Endothelial cell of umbilical vein (primary cell): ENCODE measurements at regions not wholly inside any gene's neighbourhood (a gene's known extent, or its start where the extent isn't known, plus 50 kb on each side); places are given as distances from the start of the nearest gene placed in this dataset.
"Not testable (repeated sequence)": the region's sequence is repeated elsewhere in the genome, so short reads cannot be mapped to it uniquely, and the experiment has no call there.

Experiments used
- BruUV-seq: library from RNA; stranded (reverse); fragments of 400-500 nt; replicated peaks from 2 replicates; lab custom pipeline; 2021; lab: Mats Ljungman, UMichigan
- CTCF ChIA-PET: fragments of 300-600, 350-600 bp; sonication (Branson Sonifier 250); formaldehyde crosslinking; loops from one replicate; lab custom pipeline; 2021; ENCODE audit warnings: antibody characterized with exemption, inconsistent platforms; lab: Charles Lee
- POLR2A ChIA-PET: fragments of 300-600, 350-600 bp; sonication (Branson Sonifier 250); formaldehyde crosslinking; loops from one replicate; lab custom pipeline; 2021; ENCODE audit warnings: antibody characterized with exemption, inconsistent platforms; lab: Charles Lee
- DNase-seq: peaks from one replicate; pipeline ENCODE4 v3.0.0-alpha.2; 2011; ENCODE audit warnings: low read depth, low spot score
- FAIRE-seq: peaks from 2 replicates; lab custom pipeline; 2011; peaks lifted over from hg19 to GRCh38; lab: Jason Lieb, UNC
- H2AFZ ChIP-seq: 2 replicates; pipeline ENCODE4 v1.6.0; 2012; ENCODE audit warnings: low read depth, low read length, control low read depth, inconsistent platforms
- H3K27ac ChIP-seq: 2 replicates; pipeline ENCODE4 v1.5.1; 2011; ENCODE audit warnings: low read depth, mild to moderate bottlenecking, control low read depth, low read length, moderate library complexity; ENCODE audit not compliant: insufficient read depth
- H3K27me3 ChIP-seq, 2 experiments: 2 replicates each; pipeline versions ENCODE4 v1.6.0 to v1.6.1; 2011; ENCODE audit warnings: low read length in 2 of 2, mixed read lengths in 1 of 2; ENCODE audit not compliant: control insufficient read depth in 2 of 2, insufficient read depth in 2 of 2
- H3K36me3 ChIP-seq, 2 experiments: 2 replicates in 1 of 2; 3 replicates in 1 of 2; pipeline ENCODE4 v1.5.1; 2011; ENCODE audit warnings: low read length in 2 of 2, mild to moderate bottlenecking in 1 of 2, moderate library complexity in 1 of 2; ENCODE audit not compliant: control insufficient read depth in 2 of 2, insufficient read depth in 2 of 2; ENCODE audit errors: extremely low read depth in 1 of 2
- H3K4me1 ChIP-seq: 3 replicates; pipeline ENCODE4 v1.5.1; 2011; ENCODE audit warnings: mild to moderate bottlenecking, low read length; ENCODE audit not compliant: control insufficient read depth, insufficient read depth; ENCODE audit errors: extremely low read depth
- H3K4me2 ChIP-seq: 2 replicates; pipeline ENCODE4 v1.6.1; 2011; ENCODE audit warnings: low read length, control low read depth, mixed read lengths; ENCODE audit not compliant: insufficient read depth
- H3K4me3 ChIP-seq, 3 experiments: fragments of 200-600 bp in 1 of 3; sonication (generic), shearing (Covaris generic) in 1 of 3; replicated peaks in 1 of 3; 2 replicates each; pipeline ENCODE4 v1.5.1; 2011 to 2016; ENCODE audit warnings: control low read depth in 3 of 3, low read length in 3 of 3, mild to moderate bottlenecking in 2 of 3, inconsistent platforms in 1 of 3, low read depth in 1 of 3, moderate library complexity in 1 of 3; ENCODE audit not compliant: insufficient read depth in 1 of 3
- H3K79me2 ChIP-seq: 2 replicates; pipeline ENCODE4 v1.6.0; 2012; ENCODE audit warnings: low read length, inconsistent platforms; ENCODE audit not compliant: control insufficient read depth, insufficient read depth
- H3K9ac ChIP-seq: replicated peaks from 2 replicates; pipeline ENCODE3; 2011; ENCODE audit warnings: low read length, control low read depth; ENCODE audit not compliant: insufficient read depth; ENCODE audit errors: extremely low read depth
- H3K9me1 ChIP-seq: replicated peaks from 3 replicates; pipeline ENCODE4 v1.6.0; 2011; ENCODE audit warnings: mild to moderate bottlenecking, low read length; ENCODE audit not compliant: control insufficient read depth, insufficient read depth; ENCODE audit errors: extremely low read depth
- H3K9me3 ChIP-seq: replicated peaks from 2 replicates; pipeline ENCODE4 v1.5.1; 2012; ENCODE audit warnings: low read length, inconsistent platforms; ENCODE audit not compliant: control insufficient read depth, insufficient read depth
- H4K20me1 ChIP-seq: replicated peaks from 2 replicates; pipeline ENCODE3; 2011; ENCODE audit warnings: mild to moderate bottlenecking, low read length; ENCODE audit not compliant: control insufficient read depth, insufficient read depth; ENCODE audit errors: extremely low read depth
- EZH2 ChIP-seq: IDR thresholded peaks from 2 replicates; pipeline ENCODE4 v1.6.1; 2012; ENCODE audit warnings: borderline replicate concordance, low read depth, mild to moderate bottlenecking, moderate library complexity, low read length, inconsistent platforms; ENCODE audit not compliant: severe bottlenecking
- FOS ChIP-seq: IDR thresholded peaks from 2 replicates; pipeline ENCODE4 v1.6.1; 2011; ENCODE audit warnings: mild to moderate bottlenecking, low read length, moderate library complexity, borderline replicate concordance; ENCODE audit not compliant: insufficient read depth
- GATA2 ChIP-seq: IDR thresholded peaks from 2 replicates; pipeline ENCODE4 v1.7.0; 2011; ENCODE audit warnings: low read depth, mild to moderate bottlenecking, moderate library complexity, mixed read lengths, low read length; ENCODE audit not compliant: insufficient read length, insufficient read depth
- JUN ChIP-seq: IDR thresholded peaks from 2 replicates; pipeline ENCODE4 v1.6.1; 2011; ENCODE audit warnings: borderline replicate concordance, low read depth; ENCODE audit not compliant: insufficient read length, insufficient read depth
- MAX ChIP-seq: IDR thresholded peaks from 2 replicates; pipeline ENCODE4 v1.6.1; 2011; ENCODE audit not compliant: insufficient read depth, insufficient read length
- MYC ChIP-seq: IDR thresholded peaks from one replicate; pipeline ENCODE4 v1.6.1; 2011; ENCODE audit warnings: mild to moderate bottlenecking, low read depth, low read length
- POLR2A ChIP-seq: IDR thresholded peaks from 2 replicates; pipeline ENCODE4 v1.6.1; 2012; ENCODE audit warnings: low read depth, mild to moderate bottlenecking, control low read depth, low read length
- POLR2AphosphoS5 ChIP-seq: IDR thresholded peaks from 2 replicates; pipeline ENCODE4 v1.6.1; 2012; ENCODE audit warnings: low read depth, mild to moderate bottlenecking, control low read depth, low read length, moderate library complexity; ENCODE audit not compliant: insufficient read depth
- dilution Hi-C: fragments of 300-500 bp; cut with MboI; formaldehyde crosslinking; loops from one replicate; pipeline ENCODE4 v1.15.0; 2019; ENCODE audit warnings: low sequenced_read_pairs; ENCODE audit not compliant: extremely low pct_ligation_motif_present
- intact Hi-C: fragments of 100-400 bp; cut with micrococcal nuclease; formaldehyde crosslinking; loops from one replicate; pipeline ENCODE4 v1.10.0; 2022
- TF ChIP-seq, protein P1 (sequence below), 2 donors: IDR thresholded peaks; 1 replicate in 1 of 2; 2 replicates in 1 of 2; pipeline ENCODE4 v1.5.1; 2011; ENCODE audit warnings: low read length in 2 of 2, mild to moderate bottlenecking in 2 of 2, moderate library complexity in 2 of 2, control low read depth in 1 of 2, inconsistent platforms in 1 of 2, low read depth in 1 of 2; ENCODE audit not compliant: insufficient read depth in 1 of 2; ENCODE audit errors: extremely low read depth in 1 of 2

DNA sequence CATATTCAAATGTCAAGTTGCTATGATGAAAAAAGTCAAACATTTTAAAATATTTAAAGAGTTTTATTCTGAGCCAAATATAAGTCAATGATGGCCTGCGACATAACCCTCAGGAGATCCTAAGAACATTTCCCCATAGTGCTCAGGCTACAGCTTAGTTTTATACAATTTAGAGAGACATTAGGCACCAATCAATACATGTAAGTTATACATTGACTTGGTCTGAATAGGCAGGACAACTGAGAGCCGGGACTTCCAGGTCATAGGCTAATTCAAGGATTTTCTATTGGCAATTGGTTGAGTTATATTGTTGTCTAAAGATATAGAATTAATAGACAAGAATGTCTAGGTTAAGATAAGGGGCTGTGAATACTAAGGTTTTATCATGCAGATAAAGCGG is 64.5 kb downstream of the UGT2B28 start:
- H4K20me1 ChIP-seq, H3K4me1 ChIP-seq, CTCF ChIA-PET, dilution Hi-C loops, H3K9ac ChIP-seq, BruUV-seq, H3K36me3 ChIP-seq, H3K27ac ChIP-seq, POLR2A ChIA-PET, H3K9me3 ChIP-seq, H3K4me3 ChIP-seq, H2AFZ ChIP-seq, H3K79me2 ChIP-seq, H3K27me3 ChIP-seq, DNase-seq, intact Hi-C loops, H3K4me2 ChIP-seq, FAIRE-seq, H3K9me1 ChIP-seq: not testable (repeated sequence)

DNA sequence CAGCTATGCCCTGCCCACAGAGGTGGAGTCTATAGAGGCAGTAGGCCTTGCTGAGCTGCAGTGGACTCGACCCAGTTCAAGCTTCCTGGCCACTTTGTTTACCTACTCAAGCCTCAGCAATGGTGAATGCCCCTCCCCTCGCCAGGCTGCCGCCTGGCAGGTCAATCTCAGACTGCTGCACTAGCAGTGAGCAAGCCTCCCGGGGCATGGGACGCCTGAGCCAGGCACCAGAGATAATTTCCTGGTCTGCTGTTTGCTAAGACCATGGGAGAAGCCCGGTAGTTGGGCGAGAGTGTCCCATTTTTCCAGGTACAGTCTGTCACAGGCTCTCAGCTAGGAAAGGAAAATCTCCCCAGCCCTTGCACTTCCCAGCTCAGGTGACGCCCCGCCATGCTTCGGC is 68.5 kb downstream of the UGT2B28 start:
- intact Hi-C loops, H3K4me1 ChIP-seq, H4K20me1 ChIP-seq, H3K27me3 ChIP-seq, H3K4me2 ChIP-seq, H3K36me3 ChIP-seq, DNase-seq, FAIRE-seq, dilution Hi-C loops, POLR2A ChIA-PET, H2AFZ ChIP-seq, H3K9me1 ChIP-seq, H3K79me2 ChIP-seq, H3K4me3 ChIP-seq, H3K9ac ChIP-seq, H3K27ac ChIP-seq, BruUV-seq, H3K9me3 ChIP-seq: not testable (repeated sequence)
- CTCF ChIA-PET: interaction anchor here (0.6 to 0.7 kb wide), 2 partner anchors 31 to 734 kb away, joined by 3 to 4 read pairs; no protein-coding TSS in a partner anchor

GRCh38 chr4:69360271-69360670 is 80.0 kb downstream of the UGT2B28 start:
- BruUV-seq: no TSS peak
- Histone ChIP-seq H3K4me3 (no peak overlapping the region), H4K20me1 (no peaks in the 10 kb centered on the region), H3K27ac (no peak overlapping the region), H3K79me2 (no peaks in the 10 kb centered on the region), H3K36me3 (no peaks in the 10 kb centered on the region), H3K27me3 (no peaks in the 10 kb centered on the region), H3K9ac (no peak overlapping the region), H2AFZ (no peak overlapping the region), H3K4me1 (no peaks in the 10 kb centered on the region), H3K9me1 (no peaks in the 10 kb centered on the region), H3K9me3 (no peaks in the 10 kb centered on the region), H3K4me2 (no peak overlapping the region)
- dilution Hi-C loops: no loop called here
- CTCF ChIA-PET: no interaction called here
- POLR2A ChIA-PET: no interaction called here
- no peak for DNase-seq
- TF ChIP-seq EZH2 (no peak), MAX (no peak), FOS (no peak), JUN (no peak), POLR2A (no peak), MYC (no peak), POLR2AphosphoS5 (no peak), GATA2 (no peak)
- TF ChIP-seq, protein P1, sequence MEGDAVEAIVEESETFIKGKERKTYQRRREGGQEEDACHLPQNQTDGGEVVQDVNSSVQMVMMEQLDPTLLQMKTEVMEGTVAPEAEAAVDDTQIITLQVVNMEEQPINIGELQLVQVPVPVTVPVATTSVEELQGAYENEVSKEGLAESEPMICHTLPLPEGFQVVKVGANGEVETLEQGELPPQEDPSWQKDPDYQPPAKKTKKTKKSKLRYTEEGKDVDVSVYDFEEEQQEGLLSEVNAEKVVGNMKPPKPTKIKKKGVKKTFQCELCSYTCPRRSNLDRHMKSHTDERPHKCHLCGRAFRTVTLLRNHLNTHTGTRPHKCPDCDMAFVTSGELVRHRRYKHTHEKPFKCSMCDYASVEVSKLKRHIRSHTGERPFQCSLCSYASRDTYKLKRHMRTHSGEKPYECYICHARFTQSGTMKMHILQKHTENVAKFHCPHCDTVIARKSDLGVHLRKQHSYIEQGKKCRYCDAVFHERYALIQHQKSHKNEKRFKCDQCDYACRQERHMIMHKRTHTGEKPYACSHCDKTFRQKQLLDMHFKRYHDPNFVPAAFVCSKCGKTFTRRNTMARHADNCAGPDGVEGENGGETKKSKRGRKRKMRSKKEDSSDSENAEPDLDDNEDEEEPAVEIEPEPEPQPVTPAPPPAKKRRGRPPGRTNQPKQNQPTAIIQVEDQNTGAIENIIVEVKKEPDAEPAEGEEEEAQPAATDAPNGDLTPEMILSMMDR (IDR thresholded peaks at IDR 0.05; ENCODE audit: extremely low read depth in 1 of 2, insufficient read depth in 1 of 2, low read depth in 1 of 2, low read length in 2 of 2): no peak
- FAIRE-seq: no peak
- intact Hi-C loops: no loop called here
